ENCODE measurements at regions not wholly inside any gene's neighbourhood (a gene's known extent, or its start where the extent isn't known, plus 50 kb on each side); places are given as distances from the start of the nearest gene placed in this dataset.
"Not testable (repeated sequence)": the region's sequence is repeated elsewhere in the genome, so short reads cannot be mapped to it uniquely, and the experiment has no call there.

DNA sequence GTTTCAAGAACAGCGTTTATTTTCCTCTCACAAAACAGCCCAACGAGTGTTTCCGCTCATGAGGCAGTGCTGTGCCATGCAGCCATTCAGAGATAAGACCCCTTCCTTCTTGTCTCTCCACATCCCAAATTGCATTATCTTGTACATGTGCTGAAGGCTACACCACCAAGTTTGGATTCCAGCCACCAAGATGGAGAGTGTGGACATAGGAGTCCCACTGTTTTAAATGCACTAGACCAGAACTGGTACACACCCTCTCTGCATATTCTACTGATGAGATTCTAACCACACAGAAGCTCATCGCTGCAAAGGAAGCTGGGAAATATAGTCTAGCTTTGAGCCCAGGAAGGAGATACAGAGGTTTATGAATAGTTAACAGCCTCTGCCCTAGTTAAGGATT, 509.4 kb downstream of the NFIB start:
- Histone ChIP-seq H3K36me3 (ENCODE audit: control insufficient read depth in 4 of 4, insufficient read depth in 4 of 4, low read length in 4 of 4) (no peaks in the 10 kb centered on the region), H3K9ac (ENCODE audit: insufficient read depth in 1 of 2, low read length in 2 of 2) (no peak overlapping the region), H3K9me3 (ENCODE audit: control insufficient read depth in 4 of 4, insufficient read depth in 3 of 4, low read length in 3 of 4) (no peaks in the 10 kb centered on the region), H3K4me3 (no peak overlapping the region), H3K27ac (ENCODE audit: low read depth in 1 of 2, low read length in 1 of 2) (no peak overlapping the region), H3K4me1 (ENCODE audit: control insufficient read depth in 5 of 5, insufficient read depth in 5 of 5, low read length in 5 of 5) (peaks cover 0 to 19% (median 2%) of the 10 kb centered on the region in 5 donors), H3K27me3 (ENCODE audit: control insufficient read depth in 3 of 3, insufficient read depth in 3 of 3, low read length in 2 of 3) (no peaks in the 10 kb centered on the region)
- ATAC-seq (ENCODE audit: insufficient read depth, low FRiP score) (no peak), DNase-seq (no peak)
- 74 to 79% methylated on average over 4 of the region's 4 CpGs for WGBS, 2 donors
- TF ChIP-seq, protein P1, sequence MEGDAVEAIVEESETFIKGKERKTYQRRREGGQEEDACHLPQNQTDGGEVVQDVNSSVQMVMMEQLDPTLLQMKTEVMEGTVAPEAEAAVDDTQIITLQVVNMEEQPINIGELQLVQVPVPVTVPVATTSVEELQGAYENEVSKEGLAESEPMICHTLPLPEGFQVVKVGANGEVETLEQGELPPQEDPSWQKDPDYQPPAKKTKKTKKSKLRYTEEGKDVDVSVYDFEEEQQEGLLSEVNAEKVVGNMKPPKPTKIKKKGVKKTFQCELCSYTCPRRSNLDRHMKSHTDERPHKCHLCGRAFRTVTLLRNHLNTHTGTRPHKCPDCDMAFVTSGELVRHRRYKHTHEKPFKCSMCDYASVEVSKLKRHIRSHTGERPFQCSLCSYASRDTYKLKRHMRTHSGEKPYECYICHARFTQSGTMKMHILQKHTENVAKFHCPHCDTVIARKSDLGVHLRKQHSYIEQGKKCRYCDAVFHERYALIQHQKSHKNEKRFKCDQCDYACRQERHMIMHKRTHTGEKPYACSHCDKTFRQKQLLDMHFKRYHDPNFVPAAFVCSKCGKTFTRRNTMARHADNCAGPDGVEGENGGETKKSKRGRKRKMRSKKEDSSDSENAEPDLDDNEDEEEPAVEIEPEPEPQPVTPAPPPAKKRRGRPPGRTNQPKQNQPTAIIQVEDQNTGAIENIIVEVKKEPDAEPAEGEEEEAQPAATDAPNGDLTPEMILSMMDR (IDR thresholded peaks at IDR 0.05; ENCODE audit: control extremely low read depth, extremely low read depth), result no peak

DNA sequence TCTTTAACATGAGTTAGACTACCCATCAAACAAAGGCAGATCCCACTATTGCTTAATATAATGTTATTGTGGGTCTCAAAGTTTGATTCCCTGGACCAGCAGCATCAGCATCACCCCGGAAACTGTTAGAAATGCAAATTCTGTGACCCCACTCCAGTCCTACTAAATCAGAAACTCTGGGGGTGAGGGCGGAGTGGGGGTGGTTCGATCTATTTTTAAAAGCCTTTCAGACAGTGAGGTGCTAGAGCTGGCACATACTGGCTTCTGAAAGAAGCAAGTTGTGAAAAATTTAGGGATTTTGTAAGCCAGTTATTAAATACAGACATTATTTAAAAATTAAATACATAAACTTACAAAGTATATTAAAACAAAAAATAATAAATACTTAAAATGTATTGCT, 513.2 kb downstream of the NFIB start:
- ATAC-seq (ENCODE audit: insufficient read depth, low FRiP score), result no peak
- TF ChIP-seq, protein P1 (IDR thresholded peaks at IDR 0.05; ENCODE audit: control extremely low read depth, extremely low read depth), result no peak
- no peak overlapping the region for H3K4me3 ChIP-seq
- H3K9ac ChIP-seq (ENCODE audit: insufficient read depth in 1 of 2, low read length in 2 of 2), result no peak overlapping the region
- H3K36me3 ChIP-seq (ENCODE audit: control insufficient read depth in 4 of 4, insufficient read depth in 4 of 4, low read length in 4 of 4), result no peaks in the 10 kb centered on the region
- H3K27ac ChIP-seq (ENCODE audit: low read depth in 1 of 2, low read length in 1 of 2), result no peak overlapping the region
- 79 to 88% methylated on average over 3 of the region's 3 CpGs for WGBS, 2 donors
- no peak for DNase-seq
- no peaks in the 10 kb centered on the region for H3K27me3 ChIP-seq (ENCODE audit: control insufficient read depth in 3 of 3, insufficient read depth in 3 of 3, low read length in 2 of 3)
- no peaks in the 10 kb centered on the region for H3K9me3 ChIP-seq (ENCODE audit: control insufficient read depth in 4 of 4, insufficient read depth in 3 of 4, low read length in 3 of 4)
- peaks cover 0 to 10% (median 0%) of the 10 kb centered on the region in 5 donors for H3K4me1 ChIP-seq (ENCODE audit: control insufficient read depth in 5 of 5, insufficient read depth in 5 of 5, low read length in 5 of 5)

DNA sequence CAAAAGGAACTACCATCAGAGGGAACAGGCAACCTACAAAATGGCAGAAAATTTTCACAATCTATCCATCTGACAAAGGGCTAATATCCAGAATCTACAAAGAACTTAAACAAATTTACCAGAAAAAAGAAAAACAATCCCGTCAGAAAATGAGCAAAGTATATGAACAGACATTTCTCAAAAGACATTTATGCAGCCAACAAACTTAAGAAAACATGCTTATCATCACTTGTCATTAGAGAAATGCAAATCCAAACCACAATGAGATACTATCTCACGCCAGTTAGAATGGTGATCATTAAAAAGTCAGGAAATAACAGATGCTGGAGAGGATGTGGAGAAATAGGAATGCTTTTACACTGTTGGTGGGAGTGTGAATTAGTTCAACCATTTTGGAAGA, 516.2 kb downstream of the NFIB start:
- not testable (repeated sequence) for H3K27ac ChIP-seq (ENCODE audit: low read depth in 1 of 2, low read length in 1 of 2); H3K9ac ChIP-seq (ENCODE audit: insufficient read depth in 1 of 2, low read length in 2 of 2); H3K9me3 ChIP-seq (ENCODE audit: control insufficient read depth in 4 of 4, insufficient read depth in 3 of 4, low read length in 3 of 4); H3K27me3 ChIP-seq (ENCODE audit: control insufficient read depth in 3 of 3, insufficient read depth in 3 of 3, low read length in 2 of 3); H3K36me3 ChIP-seq (ENCODE audit: control insufficient read depth in 4 of 4, insufficient read depth in 4 of 4, low read length in 4 of 4); H3K4me3 ChIP-seq; ATAC-seq (ENCODE audit: insufficient read depth, low FRiP score); H3K4me1 ChIP-seq (ENCODE audit: control insufficient read depth in 5 of 5, insufficient read depth in 5 of 5, low read length in 5 of 5); DNase-seq
- WGBS, 2 donors, result 93 to 94% methylated on average over 2 of the region's 2 CpGs

DNA sequence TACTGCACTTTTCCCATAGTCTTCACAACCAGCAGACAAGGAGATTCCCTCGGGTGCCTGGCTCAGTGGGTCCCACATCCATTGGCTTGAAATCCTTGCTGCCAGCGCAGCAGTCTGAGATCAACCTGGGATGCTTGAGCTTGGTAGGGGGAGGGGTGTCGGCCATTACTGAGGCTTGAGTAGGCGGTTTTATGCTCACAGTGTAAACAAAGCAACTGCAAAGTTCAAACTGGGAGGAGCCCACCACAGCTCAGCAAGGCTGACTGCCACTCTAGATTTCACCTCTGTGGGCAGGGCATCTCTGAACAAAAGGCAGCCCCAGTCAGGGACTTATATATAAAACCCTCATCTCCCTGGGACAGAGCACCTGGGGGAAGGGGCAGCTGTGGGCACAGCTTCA, 512.3 kb upstream of the MPDZ start:
- Histone ChIP-seq H3K4me1 (ENCODE audit: control insufficient read depth in 5 of 5, insufficient read depth in 5 of 5, low read length in 5 of 5) (peaks cover 0 to 18% (median 5%) of the 10 kb centered on the region in 5 donors), H3K9me3 (ENCODE audit: control insufficient read depth in 4 of 4, insufficient read depth in 3 of 4, low read length in 3 of 4) (peaks cover 0 to 6% (median 0%) of the 10 kb centered on the region in 4 donors), H3K4me3 (no peak overlapping the region), H3K36me3 (ENCODE audit: control insufficient read depth in 4 of 4, insufficient read depth in 4 of 4, low read length in 4 of 4) (no peaks in the 10 kb centered on the region), H3K9ac (ENCODE audit: insufficient read depth in 1 of 2, low read length in 2 of 2) (no peak overlapping the region), H3K27me3 (ENCODE audit: control insufficient read depth in 3 of 3, insufficient read depth in 3 of 3, low read length in 2 of 3) (no peaks in the 10 kb centered on the region), H3K27ac (ENCODE audit: low read depth in 1 of 2, low read length in 1 of 2) (no peak overlapping the region)
- DNase-seq, result peak in 1 of 3 donors; percentile 23
- no peak for ATAC-seq (ENCODE audit: insufficient read depth, low FRiP score)
- 69 to 73% methylated on average over 4 of the region's 4 CpGs for WGBS, 2 donors
- TF ChIP-seq, protein P1 (IDR thresholded peaks at IDR 0.05; ENCODE audit: control extremely low read depth, extremely low read depth), result no peak
